Trophoblast cell (in vitro differentiated cells and primary cell): ENCODE measurements at regions not wholly inside any gene's neighbourhood (a gene's known extent, or its start where the extent isn't known, plus 50 kb on each side); places are given as distances from the start of the nearest gene placed in this dataset.
"Not testable (repeated sequence)": the region's sequence is repeated elsewhere in the genome, so short reads cannot be mapped to it uniquely, and the experiment has no call there.

Experiments
- DNase-seq, 2 donors: peaks; one replicate each; pipeline ENCODE4 v3.0.0-alpha.2; 2016
- H2AFZ ChIP-seq: 2 replicates; pipeline ENCODE4 v1.6.1; 2013; ENCODE audit warnings: low read length, moderate library complexity, mild to moderate bottlenecking; ENCODE audit not compliant: insufficient read depth, poor library complexity
- H2AK5ac ChIP-seq: 2 replicates; pipeline ENCODE4 v1.6.1; 2013; ENCODE audit warnings: mild to moderate bottlenecking, low read length
- H2BK120ac ChIP-seq: 2 replicates; pipeline ENCODE4 v1.6.1; 2013; ENCODE audit warnings: low read length, mild to moderate bottlenecking, moderate library complexity; ENCODE audit not compliant: insufficient read depth, poor library complexity
- H2BK12ac ChIP-seq: 2 replicates; pipeline ENCODE4 v1.6.1; 2013; ENCODE audit warnings: mild to moderate bottlenecking, low read length, moderate library complexity
- H2BK5ac ChIP-seq: 2 replicates; pipeline ENCODE4 v1.6.1; 2013; ENCODE audit warnings: low read length, low read depth, moderate library complexity, mild to moderate bottlenecking; ENCODE audit not compliant: poor library complexity
- H3K14ac ChIP-seq: 2 replicates; pipeline ENCODE4 v1.6.1; 2013; ENCODE audit warnings: mild to moderate bottlenecking, low read length
- H3K18ac ChIP-seq: 2 replicates; pipeline ENCODE4 v1.6.1; 2013; ENCODE audit warnings: mild to moderate bottlenecking, low read length
- H3K23ac ChIP-seq: 2 replicates; pipeline ENCODE4 v1.6.1; 2013; ENCODE audit warnings: low read length
- H3K27ac ChIP-seq: 2 replicates; pipeline ENCODE4 v1.5.1; 2013; ENCODE audit warnings: low read depth, mild to moderate bottlenecking, inconsistent platforms, low read length, moderate library complexity
- H3K27me3 ChIP-seq: 2 replicates; pipeline ENCODE4 v1.6.1; 2013; ENCODE audit warnings: inconsistent platforms, mild to moderate bottlenecking, low read length, moderate library complexity; ENCODE audit not compliant: insufficient read depth
- H3K36me3 ChIP-seq, 2 experiments: 1 replicate in 1 of 2; 2 replicates in 1 of 2; pipeline ENCODE4 v1.6.1; 2013; ENCODE audit warnings: low read length in 2 of 2, mild to moderate bottlenecking in 2 of 2, moderate library complexity in 1 of 2; ENCODE audit not compliant: insufficient read depth in 2 of 2, control insufficient read depth in 1 of 2
- H3K4ac ChIP-seq: 2 replicates; pipeline ENCODE4 v1.6.1; 2013; ENCODE audit warnings: low read depth, mild to moderate bottlenecking, low read length, moderate library complexity
- H3K4me1 ChIP-seq, 2 experiments: 1 replicate in 1 of 2; 2 replicates in 1 of 2; pipeline ENCODE4 v1.6.1; 2013; ENCODE audit warnings: low read length in 2 of 2, mild to moderate bottlenecking in 2 of 2, moderate library complexity in 1 of 2; ENCODE audit not compliant: insufficient read depth in 2 of 2, control insufficient read depth in 1 of 2
- H3K4me2 ChIP-seq: 2 replicates; pipeline ENCODE4 v1.6.1; 2013; ENCODE audit warnings: inconsistent platforms, mild to moderate bottlenecking, low read length, moderate library complexity
- H3K4me3 ChIP-seq: 2 replicates; pipeline ENCODE4 v1.5.1; 2013; ENCODE audit warnings: mild to moderate bottlenecking, low read depth, low read length, inconsistent platforms
- H3K79me1 ChIP-seq: one replicate; pipeline ENCODE4 v1.6.1; 2013; ENCODE audit warnings: low read length
- H3K79me2 ChIP-seq: 2 replicates; pipeline ENCODE4 v1.6.1; 2013; ENCODE audit warnings: low read length, mild to moderate bottlenecking; ENCODE audit not compliant: control insufficient read depth, insufficient read depth, poor library complexity
- H3K9ac ChIP-seq: 2 replicates; pipeline ENCODE4 v1.6.1; 2013; ENCODE audit warnings: mild to moderate bottlenecking, low read length
- H3K9me3 ChIP-seq: 2 replicates; pipeline ENCODE4 v1.6.1; 2013; ENCODE audit warnings: low read depth, mild to moderate bottlenecking, control low read depth, inconsistent platforms, low read length; ENCODE audit not compliant: insufficient read depth
- H4K12ac ChIP-seq: 2 replicates; pipeline ENCODE4 v1.6.1; 2013; ENCODE audit warnings: low read depth, mild to moderate bottlenecking, low read length, moderate library complexity
- H4K8ac ChIP-seq: 2 replicates; pipeline ENCODE4 v1.6.1; 2013; ENCODE audit warnings: low read depth, mild to moderate bottlenecking, low read length, moderate library complexity
- H4K91ac ChIP-seq: one replicate; pipeline ENCODE4 v1.6.1; 2013; ENCODE audit warnings: low read depth, mild to moderate bottlenecking, low read length, moderate library complexity
- WGBS: extraction: QIAGEN DNeasy Blood & Tissue Kit; methylation state at CpG from one replicate; pipeline ENCODE4 v1.1.7; 2013; ENCODE audit warnings: missing lambda C conversion rate; ENCODE audit not compliant: insufficient read length, insufficient coverage; ENCODE audit errors: extremely low coverage; 5-methylcytosine and 5-hydroxymethylcytosine counted together

DNA sequence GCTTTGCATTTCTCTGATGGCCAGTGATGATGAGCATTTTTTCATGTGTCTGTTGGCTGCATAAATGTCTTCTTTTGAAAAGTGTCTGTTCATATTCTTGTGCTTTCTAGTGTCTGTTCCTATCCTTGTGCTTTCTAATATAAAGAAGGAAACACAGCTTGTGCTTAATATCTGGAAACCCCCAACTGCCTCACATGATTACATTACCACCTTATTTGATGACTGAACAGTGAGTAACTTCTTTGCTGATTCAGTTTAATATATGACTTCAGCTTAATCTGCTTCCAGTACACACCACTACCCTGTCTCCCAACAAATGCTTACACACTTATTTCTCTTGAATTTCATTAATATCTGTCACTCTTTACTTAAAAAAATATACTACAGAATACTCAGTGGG is 835.1 kb downstream of the EDEM1 start:
- Histone ChIP-seq H2AFZ (no peak overlapping the region), H2BK120ac (no peak overlapping the region), H2BK12ac (no peak overlapping the region), H3K14ac (no peak overlapping the region), H4K8ac (no peak overlapping the region), H3K79me1 (no peaks in the 10 kb centered on the region), H3K9ac (no peak overlapping the region), H4K91ac (no peak overlapping the region), H3K4ac (no peak overlapping the region), H3K4me2 (no peak overlapping the region), H2AK5ac (no peak overlapping the region), H3K23ac (no peak overlapping the region), H3K4me1 (no peaks in the 10 kb centered on the region), H3K9me3 (no peaks in the 10 kb centered on the region), H3K27ac (no peak overlapping the region), H3K4me3 (no peak overlapping the region), H3K36me3 (no peaks in the 10 kb centered on the region), H4K12ac (no peak overlapping the region), H3K18ac (no peak overlapping the region), H3K79me2 (no peaks in the 10 kb centered on the region), H3K27me3 (no peaks in the 10 kb centered on the region), H2BK5ac (no peak overlapping the region)
- DNase-seq = no peak

DNA sequence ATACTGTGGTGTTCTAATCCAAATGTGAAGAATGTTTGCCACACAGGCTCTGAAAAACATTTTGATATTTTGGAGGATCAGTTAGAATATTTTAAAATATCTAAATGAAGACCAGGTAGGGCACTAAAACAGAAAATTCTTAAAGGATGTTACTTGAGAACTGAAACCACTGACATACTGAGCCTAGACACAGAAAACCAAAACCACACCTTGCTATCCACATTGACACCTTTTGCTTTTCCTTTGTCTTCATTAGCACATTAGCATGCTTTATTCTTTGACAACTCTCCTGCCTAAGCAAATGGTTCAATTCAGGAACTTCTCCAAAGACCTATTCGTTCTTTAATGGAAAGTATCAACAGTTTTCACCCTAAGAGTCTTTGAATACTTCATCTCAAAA is 835.9 kb upstream of the GRM7 start:
- no CpG with 5 or more reads among the region's 1 CpG for WGBS

DNA sequence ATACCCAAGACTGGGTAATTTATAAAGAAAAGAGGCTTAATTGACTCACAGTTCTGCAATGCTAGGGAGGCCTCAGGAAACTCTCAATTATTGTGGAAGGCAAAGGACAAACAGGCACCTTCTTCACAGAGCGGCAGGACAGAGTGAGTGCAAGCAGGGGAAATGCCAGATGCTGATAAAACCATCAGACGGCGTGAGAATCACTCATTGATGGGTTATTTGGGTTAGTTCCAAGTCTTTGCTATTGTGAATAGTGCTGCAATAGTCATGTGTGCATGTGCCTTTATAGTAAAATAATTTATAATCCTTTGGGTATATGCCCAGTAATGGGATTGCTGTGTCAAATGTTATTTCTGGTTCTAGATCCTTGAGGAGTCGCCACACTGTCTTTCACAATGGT is 830.3 kb upstream of the GRM7 start:
- WGBS = no CpG with 5 or more reads among the region's 4 CpGs

More for the DNA sequence above, 835.9 kb upstream of the GRM7 start:
- no peak overlapping the region for H4K91ac ChIP-seq
- no peak overlapping the region for H3K23ac ChIP-seq
- H3K79me2 ChIP-seq = no peaks in the 10 kb centered on the region
- no peak overlapping the region for H3K27ac ChIP-seq
- H3K14ac ChIP-seq = no peak overlapping the region
- H3K27me3 ChIP-seq = no peaks in the 10 kb centered on the region
- no peak for DNase-seq
- no peak overlapping the region for H2AK5ac ChIP-seq
- no peak overlapping the region for H3K4me2 ChIP-seq
- no peaks in the 10 kb centered on the region for H3K79me1 ChIP-seq
- no peak overlapping the region for H3K4me3 ChIP-seq
- H2BK5ac ChIP-seq = no peak overlapping the region
- no peak overlapping the region for H2BK120ac ChIP-seq
- H3K4ac ChIP-seq = no peak overlapping the region
- H4K8ac ChIP-seq = no peak overlapping the region
- no peak overlapping the region for H2BK12ac ChIP-seq
- H3K36me3 ChIP-seq = no peaks in the 10 kb centered on the region
- no peak overlapping the region for H2AFZ ChIP-seq
- no peak overlapping the region for H3K9ac ChIP-seq
- H3K4me1 ChIP-seq = no peaks in the 10 kb centered on the region
- H4K12ac ChIP-seq = no peak overlapping the region
- no peaks in the 10 kb centered on the region for H3K9me3 ChIP-seq
- no peak overlapping the region for H3K18ac ChIP-seq

DNA sequence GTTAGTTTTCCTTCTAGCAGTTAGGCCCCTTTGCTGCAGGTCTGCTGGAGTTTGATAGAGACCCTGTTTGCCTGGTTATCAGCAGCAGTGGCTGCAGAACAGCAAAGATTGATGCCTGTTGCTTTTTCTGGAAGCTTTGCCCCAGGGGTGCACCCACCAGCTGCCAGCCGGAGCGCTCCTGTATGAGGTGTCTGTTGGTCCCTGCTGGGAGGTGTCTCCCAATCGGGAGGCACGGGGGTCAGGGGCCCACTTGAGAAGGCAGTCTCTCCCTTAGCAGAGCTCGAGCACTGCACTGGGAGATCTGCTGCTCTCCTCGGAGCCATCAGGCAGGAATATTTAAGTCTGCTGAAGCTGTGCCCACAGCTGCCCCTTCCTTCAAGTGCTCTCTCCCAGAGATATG is 825.3 kb upstream of the GRM7 start:
- peaks cover 0 to 3% of the 10 kb centered on the region in 2 experiments for H3K4me1 ChIP-seq
- H3K4me2 ChIP-seq = no peak overlapping the region
- H3K79me2 ChIP-seq = no peaks in the 10 kb centered on the region
- H2AK5ac ChIP-seq = no peak overlapping the region
- H2BK5ac ChIP-seq = no peak overlapping the region
- WGBS = no CpG with 5 or more reads among the region's 6 CpGs
- H3K23ac ChIP-seq = no peak overlapping the region
- no peak overlapping the region for H4K12ac ChIP-seq
- no peaks in the 10 kb centered on the region for H3K27me3 ChIP-seq
- H3K27ac ChIP-seq = no peak overlapping the region
- H2BK120ac ChIP-seq = no peak overlapping the region
- H2BK12ac ChIP-seq = no peak overlapping the region
- H3K79me1 ChIP-seq = peaks cover 1% of the 10 kb centered on the region
- no peak overlapping the region for H2AFZ ChIP-seq
- DNase-seq = no peak
- no peak overlapping the region for H3K18ac ChIP-seq
- peak overlapping the region; percentile 32 for H4K91ac ChIP-seq
- no peak overlapping the region for H3K4ac ChIP-seq
- no peaks in the 10 kb centered on the region for H3K36me3 ChIP-seq
- no peak overlapping the region for H3K9ac ChIP-seq
- peaks cover 2% of the 10 kb centered on the region for H3K9me3 ChIP-seq
- no peak overlapping the region for H4K8ac ChIP-seq
- no peak overlapping the region for H3K4me3 ChIP-seq
- no peak overlapping the region for H3K14ac ChIP-seq

More for the DNA sequence above, 830.3 kb upstream of the GRM7 start:
- not testable (repeated sequence) for H3K4ac ChIP-seq, H3K27me3 ChIP-seq, H3K27ac ChIP-seq, H3K9ac ChIP-seq, H3K18ac ChIP-seq, H2BK12ac ChIP-seq, H4K12ac ChIP-seq, H3K79me2 ChIP-seq, H3K4me1 ChIP-seq, H2BK5ac ChIP-seq, H3K4me2 ChIP-seq, H4K91ac ChIP-seq, H3K14ac ChIP-seq, H2AFZ ChIP-seq, H4K8ac ChIP-seq, H3K4me3 ChIP-seq, H2AK5ac ChIP-seq, H3K79me1 ChIP-seq, DNase-seq, H3K9me3 ChIP-seq, H3K36me3 ChIP-seq, H3K23ac ChIP-seq, H2BK120ac ChIP-seq
